ENCODE measurements at regions not wholly inside any gene's neighbourhood (a gene's known extent, or its start where the extent isn't known, plus 50 kb on each side); places are given as distances from the start of the nearest gene placed in this dataset.
"Not testable (repeated sequence)": the region's sequence is repeated elsewhere in the genome, so short reads cannot be mapped to it uniquely, and the experiment has no call there.

- DNase-seq (ENCODE audit: low spot score): no peak
Observed at GRCh38 chr1:157269656-157270375, 131.6 kb upstream of the ETV3 start.

- no peak for DNase-seq (ENCODE audit: low spot score)
Observed at GRCh38 chr1:157262891-157263290, 124.7 kb upstream of the ETV3 start.

GRCh38 chr1:157262422-157262821 is 124.2 kb upstream of the ETV3 start:
- no peak for DNase-seq (ENCODE audit: low spot score)

- not testable (repeated sequence) for DNase-seq (ENCODE audit: low spot score)
Observed at GRCh38 chr1:157255891-157256290, 117.7 kb upstream of the ETV3 start.

GRCh38 chr1:157254183-157254582 is 116.0 kb upstream of the ETV3 start:
- DNase-seq (ENCODE audit: low spot score): not testable (repeated sequence)

GRCh38 chr1:157252473-157252872 is 114.3 kb upstream of the ETV3 start:
- DNase-seq (ENCODE audit: low spot score): no peak

- no peak for DNase-seq (ENCODE audit: low spot score)
Observed at GRCh38 chr1:157249739-157250138, 111.5 kb upstream of the ETV3 start.

GRCh38 chr1:157249326-157249725 is 111.1 kb upstream of the ETV3 start:
- DNase-seq (ENCODE audit: low spot score): no peak

- not testable (repeated sequence) for DNase-seq (ENCODE audit: low spot score)
Observed at GRCh38 chr1:157247764-157248049, 109.5 kb upstream of the ETV3 start.

GRCh38 chr1:157247005-157247763 is 109.0 kb upstream of the ETV3 start:
- DNase-seq (ENCODE audit: low spot score): no peak

GRCh38 chr1:157245823-157246222 is 107.6 kb upstream of the ETV3 start:
- no peak for DNase-seq (ENCODE audit: low spot score)

GRCh38 chr1:157241185-157241538 is 103.0 kb upstream of the ETV3 start:
- DNase-seq (ENCODE audit: low spot score): no peak

- peak; percentile 12 for DNase-seq (ENCODE audit: low spot score)
Observed at GRCh38 chr1:157240495-157241184, 102.4 kb upstream of the ETV3 start.

GRCh38 chr1:157239936-157240335 is 101.7 kb upstream of the ETV3 start:
- DNase-seq (ENCODE audit: low spot score): no peak

GRCh38 chr1:157238585-157238984 is 100.4 kb upstream of the ETV3 start:
- DNase-seq (ENCODE audit: low spot score): no peak

- DNase-seq (ENCODE audit: low spot score): no peak
Observed at GRCh38 chr1:157237981-157238380, 99.8 kb upstream of the ETV3 start.

GRCh38 chr1:157237522-157237921 is 99.3 kb upstream of the ETV3 start:
- no peak for DNase-seq (ENCODE audit: low spot score)

GRCh38 chr1:157236072-157236471 is 97.9 kb upstream of the ETV3 start:
- no peak for DNase-seq (ENCODE audit: low spot score)

GRCh38 chr1:157235307-157235706 is 97.1 kb upstream of the ETV3 start:
- no peak for DNase-seq (ENCODE audit: low spot score)

GRCh38 chr1:157234705-157235273 is 96.6 kb upstream of the ETV3 start:
- DNase-seq (ENCODE audit: low spot score): no peak

GRCh38 chr1:157233131-157233530 is 94.9 kb upstream of the ETV3 start:
- no peak for DNase-seq (ENCODE audit: low spot score)

GRCh38 chr1:157231846-157232525 is 93.8 kb upstream of the ETV3 start:
- DNase-seq (ENCODE audit: low spot score): peak; percentile 25
